Astrocyte (in vitro differentiated cells and primary cell): ENCODE measurements at regions not wholly inside any gene's neighbourhood (a gene's known extent, or its start where the extent isn't known, plus 50 kb on each side); places are given as distances from the start of the nearest gene placed in this dataset.

Experiments
- CTCF ChIP-seq: IDR thresholded peaks from 2 replicates; pipeline ENCODE4 v1.5.1; 2011; ENCODE audit warnings: low read depth, mild to moderate bottlenecking, inconsistent platforms, low read length, moderate library complexity; ENCODE audit not compliant: insufficient read depth
- EZH2 ChIP-seq: IDR thresholded peaks from 2 replicates; pipeline ENCODE4 v1.6.1; 2012; ENCODE audit warnings: mild to moderate bottlenecking, low read length, inconsistent platforms; ENCODE audit not compliant: insufficient read depth

- TF ChIP-seq CTCF (no peak), EZH2 (no peak)
Measured at GRCh38 chr9:100697339-100697738, 119.5 kb downstream of the CAVIN4 start.
